GM18505 (cell line): ENCODE measurements at regions not wholly inside any gene's neighbourhood (a gene's known extent, or its start where the extent isn't known, plus 50 kb on each side); places are given as distances from the start of the nearest gene placed in this dataset.
A peak's percentile ranks its signal among the peaks of the same experiment; 100 is the strongest.

Experiments
- ATAC-seq: cut with Tn5 transposase; IDR thresholded peaks from one replicate; pipeline ENCODE4 v1.9.1; 2021; ENCODE audit not compliant: unreplicated experiment
- POLR2A ChIP-seq: IDR thresholded peaks from 4 replicates; pipeline ENCODE4 v1.6.1; 2011; ENCODE audit warnings: borderline replicate concordance; ENCODE audit not compliant: insufficient read depth, insufficient read length; ENCODE audit errors: extremely low read depth

GRCh38 chr11:29353833-29354232, 663.0 kb downstream of the KCNA4 start:
- no peak for TF ChIP-seq POLR2A
- ATAC-seq = no peak

- no peak for ATAC-seq
- TF ChIP-seq POLR2A = no peak
These were observed 664.5 kb downstream of the KCNA4 start for GRCh38 chr11:29352273-29352795.

GRCh38 chr11:29351301-29351873, 665.4 kb downstream of the KCNA4 start:
- ATAC-seq = no peak
- no peak for TF ChIP-seq POLR2A

- ATAC-seq = peak; percentile 97
- TF ChIP-seq POLR2A = no peak
These were observed 673.1 kb downstream of the KCNA4 start for GRCh38 chr11:29343465-29344333.

GRCh38 chr11:29336727-29337575, 679.9 kb downstream of the KCNA4 start:
- no peak for TF ChIP-seq POLR2A
- ATAC-seq = no peak

GRCh38 chr11:29334776-29335130, 682.1 kb downstream of the KCNA4 start:
- no peak for TF ChIP-seq POLR2A
- no peak for ATAC-seq

GRCh38 chr11:29333993-29334775, 682.6 kb downstream of the KCNA4 start:
- TF ChIP-seq POLR2A = no peak
- ATAC-seq = peak; percentile 92

GRCh38 chr11:29331451-29332010, 685.3 kb downstream of the KCNA4 start:
- TF ChIP-seq POLR2A = no peak
- ATAC-seq = no peak

- TF ChIP-seq POLR2A = no peak
- no peak for ATAC-seq
These were observed 687.8 kb downstream of the KCNA4 start for GRCh38 chr11:29328961-29329441.

- no peak for ATAC-seq
- no peak for TF ChIP-seq POLR2A
These were observed 688.9 kb downstream of the KCNA4 start for GRCh38 chr11:29327891-29328290.

- no peak for TF ChIP-seq POLR2A
- ATAC-seq = no peak
These were observed 690.1 kb downstream of the KCNA4 start for GRCh38 chr11:29326757-29327156.

GRCh38 chr11:29324328-29324727, 692.5 kb downstream of the KCNA4 start:
- TF ChIP-seq POLR2A = no peak
- no peak for ATAC-seq
